ENCODE measurements at regions not wholly inside any gene's neighbourhood (a gene's known extent, or its start where the extent isn't known, plus 50 kb on each side); places are given as distances from the start of the nearest gene placed in this dataset.

DNA sequence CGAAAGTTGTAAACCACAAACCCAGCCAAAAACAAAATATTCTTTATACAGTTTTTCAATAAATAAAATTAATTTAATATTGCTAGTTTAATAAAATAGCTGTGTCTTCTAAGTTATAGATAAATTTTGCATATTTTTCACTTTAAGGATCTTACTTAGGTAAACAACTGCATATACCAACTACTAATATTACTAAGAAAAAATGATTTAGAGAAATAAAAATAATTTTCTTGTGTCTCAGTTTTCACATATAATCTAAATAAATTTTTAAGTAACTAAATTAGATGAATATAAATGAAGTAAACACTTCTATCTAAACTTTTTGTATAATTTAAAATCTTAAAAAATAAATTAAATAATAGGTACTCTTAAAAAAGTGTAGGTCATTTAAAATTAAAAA, 67.1 kb upstream of the TOP3B start:
- no peak for TF ChIP-seq CTCF (IDR thresholded peaks at IDR 0.05)
- no peak for TF ChIP-seq POLR2A (IDR thresholded peaks at IDR 0.05)
